Uterus (tissue), 3 donors: ENCODE measurements at regions not wholly inside any gene's neighbourhood (a gene's known extent, or its start where the extent isn't known, plus 50 kb on each side); places are given as distances from the start of the nearest gene placed in this dataset.

ENCODE experiments used
- DNase-seq, 2 donors: peaks; one replicate each; pipeline ENCODE4 v3.0.0-alpha.2; 2019 to 2020
- H3K27ac ChIP-seq, 2 donors: fragments of 200-600 bp; sonication (generic); 1 replicate in 1 of 2; 2 replicates in 1 of 2; pipeline ENCODE4 v1.5.1; 2016 to 2018
- H3K27me3 ChIP-seq, 2 donors: fragments of 200-600 bp; sonication (generic); one replicate each; pipeline ENCODE4 v1.5.1; 2018 to 2019; ENCODE audit warnings: control low read depth in 1 of 2
- H3K36me3 ChIP-seq, 2 donors: fragments of 200-600 bp; sonication (generic); one replicate each; pipeline ENCODE4 v1.5.1; 2019; ENCODE audit warnings: control low read depth in 1 of 2
- H3K4me1 ChIP-seq, 2 donors: fragments of 200-600 bp; sonication (generic); one replicate each; pipeline ENCODE4 v1.5.1; 2018 to 2019; ENCODE audit warnings: control low read depth in 1 of 2
- H3K4me3 ChIP-seq, 2 donors: fragments of 200-600 bp; sonication (generic); 1 replicate in 1 of 2; 2 replicates in 1 of 2; pipeline ENCODE4 v1.5.1; 2018 to 2019; ENCODE audit warnings: mild to moderate bottlenecking in 1 of 2
- H3K9me3 ChIP-seq, 2 donors: fragments of 200-600 bp; sonication (generic); one replicate each; pipeline ENCODE4 v1.5.1; 2019; ENCODE audit warnings: control low read depth in 1 of 2
- POLR2A ChIP-seq, 2 donors: fragments of 450-650 bp; IDR thresholded peaks; one replicate each; pipeline ENCODE4 v1.6.1; 2016; ENCODE audit warnings: antibody characterized with exemption in 2 of 2, mild to moderate bottlenecking in 1 of 2, moderate library complexity in 1 of 2
- intact Hi-C: fragments of 100-400 bp; cut with DNase I; formaldehyde crosslinking; loops from one replicate; pipeline ENCODE4 v1.15.1; 2023; ENCODE audit warnings: low total_unique reads
- TF ChIP-seq, protein P1 (sequence below), 4 experiments: fragments of 200-600 bp in 2 of 4; fragments of 450-650 bp in 2 of 4; sonication (generic) in 2 of 4; IDR thresholded peaks; one replicate each; pipeline ENCODE4 v1.5.1; 2016 to 2019; ENCODE audit warnings: antibody characterized with exemption in 4 of 4, mild to moderate bottlenecking in 2 of 4, moderate library complexity in 1 of 4
- donor health status: DM: yes; HTN: yes; CAD: no.

DNA sequence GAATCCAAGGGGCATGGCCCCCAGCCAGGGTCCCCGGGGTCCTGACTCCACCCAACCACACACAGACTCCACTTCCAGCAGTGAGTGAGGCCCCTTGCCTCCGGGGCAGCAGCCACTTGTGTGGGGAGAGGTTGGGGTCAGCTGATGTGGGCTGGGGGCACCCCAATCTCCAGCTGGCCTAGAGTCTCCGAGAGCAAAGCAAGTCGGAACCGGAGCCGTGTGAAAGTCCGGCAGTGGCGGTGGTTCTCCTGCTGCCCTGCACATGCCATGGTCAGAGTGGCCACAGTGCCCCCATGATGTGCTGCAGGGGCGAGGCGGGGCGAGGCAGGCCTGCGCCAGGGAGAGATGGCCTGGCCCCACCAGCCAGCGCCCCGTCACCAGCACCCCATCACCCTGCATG lies 74.6 kb downstream of the PDGFA start:
- TF ChIP-seq, protein P1, sequence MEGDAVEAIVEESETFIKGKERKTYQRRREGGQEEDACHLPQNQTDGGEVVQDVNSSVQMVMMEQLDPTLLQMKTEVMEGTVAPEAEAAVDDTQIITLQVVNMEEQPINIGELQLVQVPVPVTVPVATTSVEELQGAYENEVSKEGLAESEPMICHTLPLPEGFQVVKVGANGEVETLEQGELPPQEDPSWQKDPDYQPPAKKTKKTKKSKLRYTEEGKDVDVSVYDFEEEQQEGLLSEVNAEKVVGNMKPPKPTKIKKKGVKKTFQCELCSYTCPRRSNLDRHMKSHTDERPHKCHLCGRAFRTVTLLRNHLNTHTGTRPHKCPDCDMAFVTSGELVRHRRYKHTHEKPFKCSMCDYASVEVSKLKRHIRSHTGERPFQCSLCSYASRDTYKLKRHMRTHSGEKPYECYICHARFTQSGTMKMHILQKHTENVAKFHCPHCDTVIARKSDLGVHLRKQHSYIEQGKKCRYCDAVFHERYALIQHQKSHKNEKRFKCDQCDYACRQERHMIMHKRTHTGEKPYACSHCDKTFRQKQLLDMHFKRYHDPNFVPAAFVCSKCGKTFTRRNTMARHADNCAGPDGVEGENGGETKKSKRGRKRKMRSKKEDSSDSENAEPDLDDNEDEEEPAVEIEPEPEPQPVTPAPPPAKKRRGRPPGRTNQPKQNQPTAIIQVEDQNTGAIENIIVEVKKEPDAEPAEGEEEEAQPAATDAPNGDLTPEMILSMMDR (IDR thresholded peaks at IDR 0.05): no peak
- TF ChIP-seq POLR2A (IDR thresholded peaks at IDR 0.05): no peak
- Histone ChIP-seq H3K27me3 (no peaks in the 10 kb centered on the region), H3K4me3 (no peak overlapping the region), H3K9me3 (no peaks in the 10 kb centered on the region), H3K4me1 (no peaks in the 10 kb centered on the region), H3K36me3 (no peaks in the 10 kb centered on the region), H3K27ac (no peak overlapping the region)
- intact Hi-C loops: no loop called here
- no peak for DNase-seq

DNA sequence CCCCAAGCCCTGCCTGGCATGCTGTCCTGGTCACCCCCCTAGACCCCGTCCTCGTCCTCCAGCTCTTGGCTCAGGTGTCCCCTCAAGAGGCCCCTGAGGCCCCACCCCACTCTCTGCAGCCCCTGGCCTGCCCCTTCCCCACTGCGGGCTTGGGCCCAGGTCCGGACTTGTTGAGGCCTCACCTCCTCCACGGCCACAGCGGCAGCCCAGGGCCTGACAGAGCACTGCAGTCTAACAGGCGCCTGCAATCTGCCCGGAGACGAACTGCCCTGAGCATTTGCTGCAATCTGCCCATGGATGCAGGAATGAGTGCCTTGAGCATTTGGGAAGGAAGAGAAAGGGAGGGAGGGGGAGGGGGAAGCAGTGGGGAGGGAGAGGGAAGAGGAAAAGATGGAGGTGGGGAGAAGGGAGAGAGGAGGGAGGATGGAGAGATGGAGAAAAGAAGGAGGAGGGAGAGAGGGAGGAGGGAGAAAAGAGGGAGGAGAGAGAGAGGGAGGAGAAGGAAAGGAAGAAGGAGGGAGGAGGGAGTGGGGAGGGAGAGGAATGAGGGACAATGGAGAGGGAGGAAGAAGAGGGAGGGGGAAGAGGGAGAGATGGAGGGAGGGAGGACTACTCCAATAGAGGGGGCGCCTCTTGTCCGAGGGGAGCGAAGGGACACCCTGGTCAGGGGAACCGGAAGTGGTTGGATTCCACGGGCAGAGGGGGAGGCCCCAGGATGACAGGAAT lies 73.9 kb downstream of the PDGFA start:
- H3K27me3 ChIP-seq: no peaks in the 10 kb centered on the region
- no peak overlapping the region for H3K4me3 ChIP-seq
- H3K36me3 ChIP-seq: no peaks in the 10 kb centered on the region
- no peak overlapping the region for H3K27ac ChIP-seq
- TF ChIP-seq, protein P1 (IDR thresholded peaks at IDR 0.05): no peak
- no peak for TF ChIP-seq POLR2A (IDR thresholded peaks at IDR 0.05)
- intact Hi-C loops: no loop called here
- H3K4me1 ChIP-seq: no peaks in the 10 kb centered on the region
- DNase-seq: no peak
- no peaks in the 10 kb centered on the region for H3K9me3 ChIP-seq

DNA sequence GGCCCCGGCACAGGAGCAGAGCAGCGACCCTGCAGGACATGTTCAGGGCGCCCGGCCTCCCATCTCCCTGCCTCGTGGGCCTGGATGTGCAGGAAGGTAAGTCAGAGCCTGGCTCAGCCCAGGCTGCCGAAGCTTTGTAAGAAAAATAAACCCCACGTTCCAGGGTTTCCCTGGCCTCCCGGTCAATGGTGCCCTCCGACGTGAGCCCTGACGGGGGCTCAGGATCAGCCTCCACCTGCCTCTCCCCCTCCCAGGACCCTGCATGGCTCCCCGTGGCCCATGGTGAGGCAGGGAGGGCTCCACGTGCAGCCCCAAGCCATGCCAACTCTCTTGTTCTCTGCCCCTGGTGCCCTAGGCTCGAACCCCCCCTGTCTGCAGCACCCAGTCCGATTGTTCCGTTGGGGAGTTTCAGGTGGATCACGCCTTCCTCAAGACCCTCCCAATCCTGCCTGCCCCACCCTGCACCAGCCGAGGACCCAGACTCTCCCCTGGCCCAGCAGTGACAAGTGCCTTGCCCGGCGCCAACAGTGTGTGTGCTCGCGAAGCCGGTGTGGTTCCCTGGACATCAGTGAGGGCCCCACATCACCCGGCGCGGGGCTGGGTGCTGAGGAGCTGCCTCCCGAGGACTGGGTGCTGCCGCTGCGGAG lies 73.2 kb downstream of the PDGFA start:
- H3K27me3 ChIP-seq: no peaks in the 10 kb centered on the region
- no peak for TF ChIP-seq POLR2A (IDR thresholded peaks at IDR 0.05)
- TF ChIP-seq, protein P1 (IDR thresholded peaks at IDR 0.05): no peak
- no peak for DNase-seq
- H3K4me3 ChIP-seq: no peak overlapping the region
- intact Hi-C loops: no loop called here
- no peaks in the 10 kb centered on the region for H3K36me3 ChIP-seq
- no peaks in the 10 kb centered on the region for H3K9me3 ChIP-seq
- no peaks in the 10 kb centered on the region for H3K4me1 ChIP-seq
- H3K27ac ChIP-seq: no peak overlapping the region
